A549 (cell line): ENCODE measurements at regions not wholly inside any gene's neighbourhood (a gene's known extent, or its start where the extent isn't known, plus 50 kb on each side); places are given as distances from the start of the nearest gene placed in this dataset.

Source experiments
- ATAC-seq, 2 experiments: fragments of 200-7000 bp in 1 of 2; fragments of >200 bp in 1 of 2; cut with Nextera tagmentation in 1 of 2; cut with Tn5 transposase in 1 of 2; 3 replicates each; pipeline versions ENCODE4 v1.8.0 to v1.9.1; 2018 to 2020; ENCODE audit warnings: mild to moderate bottlenecking in 1 of 2, moderate library complexity in 1 of 2
- CTCF ChIA-PET: fragments of 300-600 bp; sonication (Branson Sonifier 250); formaldehyde crosslinking; extraction: SDS; loops from one replicate; lab custom pipeline; 2021; ENCODE audit warnings: antibody characterized with exemption, inconsistent platforms; lab: Yijun Ruan, JAX
- POLR2A ChIA-PET: fragments of 350-600 bp; formaldehyde crosslinking; extraction: SDS; loops from one replicate; lab custom pipeline; 2021; ENCODE audit warnings: antibody characterized with exemption, inconsistent platforms; lab: Yijun Ruan, JAX
- DNase-seq, 2 experiments: peaks; one replicate each; pipeline versions ENCODE4 v3.0.0 to v3.0.0-alpha.2; 2011 to 2016; ENCODE audit warnings: low read depth in 1 of 2, low spot score in 1 of 2
- FAIRE-seq: peaks from 2 replicates; lab custom pipeline; 2011; peaks lifted over from hg19 to GRCh38; lab: Jason Lieb, UNC
- H3K27ac ChIP-seq, 2 experiments: fragments of >200 bp; sonication (Bioruptor Twin); formaldehyde crosslinking; 3 replicates each; pipeline ENCODE4 v1.5.1; 2016 to 2017
- H3K4me1 ChIP-seq: fragments of >200 bp; sonication (Bioruptor Twin); formaldehyde crosslinking; 3 replicates; pipeline ENCODE4 v1.6.1; 2016
- H3K4me2 ChIP-seq: fragments of >200 bp; sonication (Bioruptor Twin); formaldehyde crosslinking; 3 replicates; pipeline ENCODE4 v1.6.1; 2016
- H3K4me3 ChIP-seq: fragments of >200 bp; sonication (Bioruptor Twin); formaldehyde crosslinking; 3 replicates; pipeline ENCODE4 v1.5.1; 2016
- H3K9me3 ChIP-seq: fragments of >200 bp; sonication (Bioruptor Twin); formaldehyde crosslinking; 3 replicates; pipeline ENCODE4 v1.6.1; 2016
- CEBPB ChIP-seq, 2 experiments: fragments of >200 bp in 1 of 2; sonication (Bioruptor Twin) in 1 of 2; formaldehyde crosslinking in 1 of 2; IDR thresholded peaks; 2 replicates each; pipeline ENCODE4 v1.6.1; 2012 to 2016
- CHD2 ChIP-seq: fragments of 150-350 bp; IDR thresholded peaks from 2 replicates; pipeline ENCODE4 v1.6.1; 2014; ENCODE audit warnings: low read length; ENCODE audit not compliant: partially characterized antibody
- CHD4 ChIP-seq: fragments of 200-600 bp; sonication (generic); IDR thresholded peaks from 2 replicates; pipeline ENCODE4 v1.6.1; 2016; ENCODE audit warnings: antibody characterized with exemption, mild to moderate bottlenecking, borderline replicate concordance
- EP300 ChIP-seq, 2 experiments: fragments of >200 bp; sonication (Bioruptor Twin); formaldehyde crosslinking; IDR thresholded peaks; 2 replicates in 1 of 2; 3 replicates in 1 of 2; pipeline ENCODE4 v1.6.1; 2016 to 2017
- ESRRA ChIP-seq: fragments of 150-350 bp; IDR thresholded peaks from 2 replicates; pipeline ENCODE4 v1.6.1; 2014; ENCODE audit warnings: mild to moderate bottlenecking, low read length, borderline replicate concordance
- GATA3 ChIP-seq: IDR thresholded peaks from 2 replicates; pipeline ENCODE4 v1.6.1; 2012; ENCODE audit warnings: borderline replicate concordance
- HEYL ChIP-seq: fragments of 250-450 bp; sonication (Bioruptor Pico); IDR thresholded peaks from 2 replicates; pipeline ENCODE4 v1.8.0; 2021; ENCODE audit warnings: mild to moderate bottlenecking, moderate library complexity
- HOXB13 ChIP-seq: fragments of 250-450 bp; sonication (Bioruptor Pico); IDR thresholded peaks from 2 replicates; pipeline ENCODE4 v1.5.0; 2020; ENCODE audit warnings: low read depth, mild to moderate bottlenecking, moderate library complexity
- JUNB ChIP-seq: fragments of >200 bp; sonication (Bioruptor Twin); formaldehyde crosslinking; IDR thresholded peaks from 2 replicates; pipeline ENCODE4 v1.6.1; 2016
- KDM1A ChIP-seq: fragments of 200-600 bp; sonication (generic); IDR thresholded peaks from 2 replicates; pipeline ENCODE4 v1.6.1; 2016; ENCODE audit warnings: low read depth, mild to moderate bottlenecking
- POLR2A ChIP-seq: IDR thresholded peaks from 2 replicates; pipeline ENCODE4 v1.6.1; 2012; ENCODE audit warnings: mild to moderate bottlenecking, low read length
- RARB ChIP-seq: fragments of 250-450 bp; sonication (Bioruptor Pico); IDR thresholded peaks from 2 replicates; pipeline ENCODE4 v1.8.0; 2021; ENCODE audit warnings: mild to moderate bottlenecking, moderate library complexity
- RNF2 ChIP-seq: fragments of 200-600 bp; sonication (generic); IDR thresholded peaks from 2 replicates; pipeline ENCODE4 v1.6.1; 2016; ENCODE audit warnings: low read depth, mild to moderate bottlenecking, antibody characterized with exemption, moderate library complexity, borderline replicate concordance
- SMC3 ChIP-seq: fragments of >200 bp; sonication (Bioruptor Twin); formaldehyde crosslinking; IDR thresholded peaks from 3 replicates; pipeline ENCODE4 v1.6.1; 2018; ENCODE audit warnings: inconsistent platforms
- SREBF2 ChIP-seq: fragments of 450-650 bp; IDR thresholded peaks from 2 replicates; pipeline ENCODE4 v1.6.1; 2014; ENCODE audit warnings: mild to moderate bottlenecking, moderate library complexity
- TP53 ChIP-seq: fragments of 250-450 bp; sonication (Bioruptor Pico); IDR thresholded peaks from 2 replicates; pipeline ENCODE4 v1.5.0; 2021; ENCODE audit warnings: mild to moderate bottlenecking, moderate library complexity
- ZSCAN20 ChIP-seq: fragments of 250-450 bp; sonication (Bioruptor Pico); IDR thresholded peaks from 2 replicates; pipeline ENCODE4 v1.8.0; 2022; ENCODE audit warnings: mild to moderate bottlenecking, moderate library complexity
- WGBS: methylation state at CpG from one replicate; pipeline ENCODE4 v1.1.6; 2017; ENCODE audit errors: missing lambda C conversion rate; 5-methylcytosine and 5-hydroxymethylcytosine counted together
- TF ChIP-seq, protein P1 (sequence below): fragments of 250-450 bp; sonication (Bioruptor Pico); IDR thresholded peaks from 2 replicates; pipeline ENCODE4 v1.5.0; 2021; ENCODE audit warnings: mild to moderate bottlenecking, moderate library complexity, borderline replicate concordance
- TF ChIP-seq, protein P2 (sequence below): fragments of 250-450 bp; sonication (Bioruptor Pico); IDR thresholded peaks from 2 replicates; pipeline ENCODE4 v1.5.0; 2020; ENCODE audit warnings: low read depth, mild to moderate bottlenecking, moderate library complexity
- TF ChIP-seq, protein P3 (sequence below): fragments of >200 bp; sonication (Bioruptor Twin); formaldehyde crosslinking; IDR thresholded peaks from 3 replicates; pipeline ENCODE4 v1.6.1; 2016
- TF ChIP-seq, protein P4 (sequence below): IDR thresholded peaks from 2 replicates; pipeline ENCODE4 v1.6.1; 2012
- TF ChIP-seq, protein P5 (sequence below): fragments of >200 bp; sonication (Bioruptor Twin); formaldehyde crosslinking; IDR thresholded peaks from 2 replicates; pipeline ENCODE4 v1.6.1; 2016

DNA sequence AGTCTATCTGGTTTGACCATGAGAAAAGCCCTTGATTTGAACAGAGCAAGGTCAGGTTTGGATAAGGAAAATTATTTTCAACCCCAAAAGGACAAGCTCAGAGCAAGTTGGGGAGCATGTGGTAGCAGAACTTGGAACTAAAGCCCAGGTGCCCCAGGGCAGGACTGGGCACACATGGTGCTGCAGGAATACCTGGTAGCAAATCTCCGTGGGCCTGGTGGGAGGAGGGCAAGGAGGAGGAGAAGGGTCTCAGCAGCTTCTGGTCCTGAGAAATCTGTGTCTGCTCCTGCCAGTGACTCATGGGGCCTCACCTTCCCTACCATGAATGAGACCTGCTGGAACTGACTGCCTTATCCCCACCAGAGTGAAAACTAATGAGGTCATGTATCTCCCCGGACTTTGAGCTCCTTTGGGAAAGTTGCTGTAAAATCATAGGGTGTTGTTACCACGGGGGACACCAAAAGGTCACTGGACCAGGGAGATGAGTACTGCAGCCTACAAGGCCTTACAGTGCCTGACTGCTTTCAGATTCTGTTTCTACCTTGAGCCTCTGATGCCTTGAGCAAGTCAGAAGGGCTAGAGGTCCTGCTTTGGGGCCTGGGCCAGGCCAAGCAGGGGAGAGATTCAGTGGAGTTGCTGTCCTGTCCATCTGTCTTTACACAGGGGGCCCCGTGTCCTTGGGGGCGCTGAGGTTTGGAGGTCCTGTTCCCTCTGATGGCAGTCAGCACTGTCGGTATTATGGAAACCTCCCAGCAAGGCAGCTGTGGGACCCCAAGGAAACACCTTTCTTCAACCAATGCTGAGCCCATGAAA, 304.0 kb downstream of the MYCN start:
- ChIA-PET CTCF (no interaction called here), POLR2A (no interaction called here)
- no peak overlapping the region for H3K27ac ChIP-seq
- no peak for ATAC-seq
- TF ChIP-seq, protein P1, sequence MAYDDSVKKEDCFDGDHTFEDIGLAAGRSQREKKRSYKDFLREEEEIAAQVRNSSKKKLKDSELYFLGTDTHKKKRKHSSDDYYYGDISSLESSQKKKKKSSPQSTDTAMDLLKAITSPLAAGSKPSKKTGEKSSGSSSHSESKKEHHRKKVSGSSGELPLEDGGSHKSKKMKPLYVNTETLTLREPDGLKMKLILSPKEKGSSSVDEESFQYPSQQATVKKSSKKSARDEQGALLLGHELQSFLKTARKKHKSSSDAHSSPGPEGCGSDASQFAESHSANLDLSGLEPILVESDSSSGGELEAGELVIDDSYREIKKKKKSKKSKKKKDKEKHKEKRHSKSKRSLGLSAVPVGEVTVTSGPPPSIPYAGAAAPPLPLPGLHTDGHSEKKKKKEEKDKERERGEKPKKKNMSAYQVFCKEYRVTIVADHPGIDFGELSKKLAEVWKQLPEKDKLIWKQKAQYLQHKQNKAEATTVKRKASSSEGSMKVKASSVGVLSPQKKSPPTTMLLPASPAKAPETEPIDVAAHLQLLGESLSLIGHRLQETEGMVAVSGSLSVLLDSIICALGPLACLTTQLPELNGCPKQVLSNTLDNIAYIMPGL (CRISPR knock-in tag): no peak
- no peak for TF ChIP-seq SMC3
- TF ChIP-seq HEYL (CRISPR knock-in tag): no peak
- TF ChIP-seq RNF2: no peak
- no peak for TF ChIP-seq TP53
- no peak for TF ChIP-seq ZSCAN20 (CRISPR knock-in tag)
- TF ChIP-seq JUNB: no peak
- TF ChIP-seq EP300 (IDR thresholded peaks at IDR 0.05): no peak
- TF ChIP-seq CEBPB (IDR thresholded peaks at IDR 0.05): no peak
- TF ChIP-seq ESRRA: no peak
- no peak for TF ChIP-seq CHD4
- TF ChIP-seq, protein P2, sequence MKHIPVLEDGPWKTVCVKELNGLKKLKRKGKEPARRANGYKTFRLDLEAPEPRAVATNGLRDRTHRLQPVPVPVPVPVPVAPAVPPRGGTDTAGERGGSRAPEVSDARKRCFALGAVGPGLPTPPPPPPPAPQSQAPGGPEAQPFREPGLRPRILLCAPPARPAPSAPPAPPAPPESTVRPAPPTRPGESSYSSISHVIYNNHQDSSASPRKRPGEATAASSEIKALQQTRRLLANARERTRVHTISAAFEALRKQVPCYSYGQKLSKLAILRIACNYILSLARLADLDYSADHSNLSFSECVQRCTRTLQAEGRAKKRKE (CRISPR knock-in tag): no peak
- TF ChIP-seq, protein P3, sequence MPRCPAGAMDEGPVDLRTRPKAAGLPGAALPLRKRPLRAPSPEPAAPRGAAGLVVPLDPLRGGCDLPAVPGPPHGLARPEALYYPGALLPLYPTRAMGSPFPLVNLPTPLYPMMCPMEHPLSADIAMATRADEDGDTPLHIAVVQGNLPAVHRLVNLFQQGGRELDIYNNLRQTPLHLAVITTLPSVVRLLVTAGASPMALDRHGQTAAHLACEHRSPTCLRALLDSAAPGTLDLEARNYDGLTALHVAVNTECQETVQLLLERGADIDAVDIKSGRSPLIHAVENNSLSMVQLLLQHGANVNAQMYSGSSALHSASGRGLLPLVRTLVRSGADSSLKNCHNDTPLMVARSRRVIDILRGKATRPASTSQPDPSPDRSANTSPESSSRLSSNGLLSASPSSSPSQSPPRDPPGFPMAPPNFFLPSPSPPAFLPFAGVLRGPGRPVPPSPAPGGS: no peak
- TF ChIP-seq POLR2A: no peak
- TF ChIP-seq, protein P4, sequence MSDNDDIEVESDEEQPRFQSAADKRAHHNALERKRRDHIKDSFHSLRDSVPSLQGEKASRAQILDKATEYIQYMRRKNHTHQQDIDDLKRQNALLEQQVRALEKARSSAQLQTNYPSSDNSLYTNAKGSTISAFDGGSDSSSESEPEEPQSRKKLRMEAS: no peak
- TF ChIP-seq SREBF2: no peak
- no peak for TF ChIP-seq HOXB13
- TF ChIP-seq, protein P5, sequence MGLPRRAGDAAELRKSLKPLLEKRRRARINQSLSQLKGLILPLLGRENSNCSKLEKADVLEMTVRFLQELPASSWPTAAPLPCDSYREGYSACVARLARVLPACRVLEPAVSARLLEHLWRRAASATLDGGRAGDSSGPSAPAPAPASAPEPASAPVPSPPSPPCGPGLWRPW: no peak
- TF ChIP-seq GATA3: no peak
- no peak for TF ChIP-seq RARB
- TF ChIP-seq, all 56 proteins: peak for 0
- WGBS: 15% methylated on average over 6 of the region's 6 CpGs
- no peak for DNase-seq
- Histone ChIP-seq H3K4me1 (no peaks in the 10 kb centered on the region), H3K4me3 (no peak overlapping the region), H3K9me3 (no peaks in the 10 kb centered on the region; the same call in 2 of the 3 replicates), H3K4me2 (no peak overlapping the region)
- no peak for FAIRE-seq

DNA sequence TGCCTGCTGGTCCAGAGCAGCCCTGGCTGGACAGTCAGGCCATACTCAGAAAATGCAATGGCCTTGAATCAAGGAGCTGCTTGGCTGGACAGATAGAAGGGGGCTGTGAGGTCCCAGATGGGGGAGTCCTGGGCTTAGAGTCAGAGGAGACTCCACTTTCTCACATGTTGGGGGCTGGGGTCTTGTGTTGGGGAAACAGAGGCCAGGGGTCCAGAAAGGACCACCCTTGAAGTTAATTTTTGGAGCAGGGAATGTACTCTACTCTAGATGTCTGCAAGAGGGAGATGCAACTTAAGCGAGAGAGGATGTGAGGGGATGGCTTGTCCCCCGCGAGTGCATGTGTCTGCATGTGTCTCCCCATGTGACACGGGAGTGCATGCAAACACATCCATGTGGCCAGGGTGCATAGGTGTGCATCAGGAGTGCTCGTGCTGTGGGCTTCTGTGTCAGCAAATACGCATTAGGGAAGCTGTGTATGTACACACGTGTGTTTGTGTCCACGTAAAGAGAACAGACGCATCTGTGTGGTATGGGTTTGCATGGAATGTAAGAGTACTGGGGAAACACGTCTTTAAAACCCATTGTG, 303.2 kb downstream of the MYCN start:
- no peak for DNase-seq

More for the DNA sequence above, 303.2 kb downstream of the MYCN start:
- H3K4me1 ChIP-seq: no peaks in the 10 kb centered on the region
- FAIRE-seq (no peak), ATAC-seq (no peak)
- no peak for TF ChIP-seq CHD2
- no peak for TF ChIP-seq KDM1A
- TF ChIP-seq TP53: no peak
- no peaks in the 10 kb centered on the region for H3K9me3 ChIP-seq
- ChIA-PET POLR2A (no interaction called here), CTCF (interaction anchor here (0.6 kb wide), 1 partner anchor 1385 kb away, joined by 3 read pairs; no protein-coding TSS in a partner anchor)
- H3K27ac ChIP-seq: no peak overlapping the region
- H3K4me3 ChIP-seq: no peak overlapping the region
- 33% methylated on average over 10 of the region's 10 CpGs for WGBS
- H3K4me2 ChIP-seq: no peak overlapping the region
